ENCODE measurements at regions not wholly inside any gene's neighbourhood (a gene's known extent, or its start where the extent isn't known, plus 50 kb on each side); places are given as distances from the start of the nearest gene placed in this dataset.

GRCh38 chr6:144999127-144999526, 714.0 kb downstream of the UTRN start:
- CTCF ChIA-PET (ENCODE audit: low intra/inter-chr PET ratio, low total read pairs) = no interaction called here
- DNase-seq (ENCODE audit: low spot score) (no peak), ATAC-seq (no peak), FAIRE-seq (no peak)
- Histone ChIP-seq H3K79me2 (ENCODE audit: insufficient read depth, low read length) (no peaks in the 10 kb centered on the region), H3K27ac (ENCODE audit: extremely low read length, insufficient read depth, low read length) (no peak overlapping the region), H3K4me1 (ENCODE audit: insufficient read depth, low read length) (no peaks in the 10 kb centered on the region), H3K9ac (ENCODE audit: insufficient read depth, low read depth, low read length) (no peak overlapping the region), H3K9me3 (ENCODE audit: low read length) (no peaks in the 10 kb centered on the region), H4K20me1 (ENCODE audit: insufficient read depth, low read length) (no peaks in the 10 kb centered on the region), H3K27me3 (ENCODE audit: control insufficient read depth in 1 of 2, insufficient read depth in 2 of 2, low read length in 2 of 2) (no peaks in the 10 kb centered on the region), H3K4me2 (ENCODE audit: low read depth, low read length) (no peak overlapping the region), H2AFZ (ENCODE audit: low read length) (no peak overlapping the region), H3K4me3 (replicated peaks in 1 of 3; ENCODE audit: insufficient read depth in 1 of 3, low read depth in 2 of 3, low read length in 3 of 3) (no peak overlapping the region), H3K36me3 (replicated peaks in 1 of 2; ENCODE audit: control insufficient read depth in 1 of 2, insufficient read depth in 2 of 2, low read length in 2 of 2) (no peaks in the 10 kb centered on the region)
- TF ChIP-seq RFX1 (IDR thresholded peaks at IDR 0.05) = no peak
- 0 out of 2 replicates have a peak, but pooled peaks have one; percentile 5 for TF ChIP-seq STAG1 (CRISPR knock-in tag; IDR thresholded peaks at IDR 0.05)
- TF ChIP-seq SP2 (CRISPR knock-in tag; IDR thresholded peaks at IDR 0.05) = no peak
- intact Hi-C loops (cut with micrococcal nuclease; ENCODE audit: unreplicated experiment) = no loop called here
- in situ Hi-C loops (cut with HindIII; ENCODE audit: extremely low pct_ligation_motif_present, low pct_unique_long_range_greater_than_20kb) = no loop called here
- BruUV-seq (replicated peaks) = no TSS peak
- WGBS (ENCODE audit: low lambda C conversion rate) = 21% methylated on average over 1 of the region's 1 CpG
- POLR2A ChIA-PET = no interaction called here

GRCh38 chr6:145003145-145003544, 718.0 kb downstream of the UTRN start:
- no peak overlapping the region for H3K27ac ChIP-seq (ENCODE audit: extremely low read length, insufficient read depth, low read length)
- DNase-seq (ENCODE audit: low spot score) (no peak), FAIRE-seq (no peak), ATAC-seq (no peak)
- WGBS (ENCODE audit: low lambda C conversion rate) = 82% methylated on average over 2 of the region's 2 CpGs
- H3K9me3 ChIP-seq (ENCODE audit: low read length) = no peaks in the 10 kb centered on the region
- no peak overlapping the region for H3K9ac ChIP-seq (ENCODE audit: insufficient read depth, low read depth, low read length)
- no peaks in the 10 kb centered on the region for H3K79me2 ChIP-seq (ENCODE audit: insufficient read depth, low read length)
- CTCF ChIA-PET (ENCODE audit: low intra/inter-chr PET ratio, low total read pairs) = no interaction called here
- intact Hi-C loops (cut with micrococcal nuclease; ENCODE audit: unreplicated experiment) = no loop called here
- POLR2A ChIA-PET = no interaction called here
- no peak overlapping the region for H3K4me3 ChIP-seq (replicated peaks in 1 of 3; ENCODE audit: insufficient read depth in 1 of 3, low read depth in 2 of 3, low read length in 3 of 3)
- H3K27me3 ChIP-seq (ENCODE audit: control insufficient read depth in 1 of 2, insufficient read depth in 2 of 2, low read length in 2 of 2) = peaks cover 0 to 8% of the 10 kb centered on the region in 2 experiments; a peak in 2 of 5 replicates
- H2AFZ ChIP-seq (ENCODE audit: low read length) = no peak overlapping the region
- no peaks in the 10 kb centered on the region for H3K4me1 ChIP-seq (ENCODE audit: insufficient read depth, low read length)
- H4K20me1 ChIP-seq (ENCODE audit: insufficient read depth, low read length) = no peaks in the 10 kb centered on the region
- in situ Hi-C loops (cut with HindIII; ENCODE audit: extremely low pct_ligation_motif_present, low pct_unique_long_range_greater_than_20kb) = no loop called here
- no peak overlapping the region for H3K4me2 ChIP-seq (ENCODE audit: low read depth, low read length)
- BruUV-seq (replicated peaks) = no TSS peak
- H3K36me3 ChIP-seq (replicated peaks in 1 of 2; ENCODE audit: control insufficient read depth in 1 of 2, insufficient read depth in 2 of 2, low read length in 2 of 2) = no peaks in the 10 kb centered on the region
- TF ChIP-seq CREM (IDR thresholded peaks at IDR 0.05) (no peak), CREM (CRISPR knock-in tag; IDR thresholded peaks at IDR 0.05) (no peak), DMAP1 (CRISPR knock-in tag; IDR thresholded peaks at IDR 0.05) (no peak), ZNF660 (CRISPR knock-in tag; IDR thresholded peaks at IDR 0.05; ENCODE audit: borderline replicate concordance, low read depth) (no peak), ARNT (IDR thresholded peaks at IDR 0.05) (no peak), NFE2L1 (CRISPR knock-in tag; IDR thresholded peaks at IDR 0.05; ENCODE audit: borderline replicate concordance) (no peak), MZF1 (CRISPR knock-in tag; IDR thresholded peaks at IDR 0.05; ENCODE audit: borderline replicate concordance) (no peak), FOXA1 (IDR thresholded peaks at IDR 0.05) (no peak), FOXA1 (CRISPR knock-in tag; IDR thresholded peaks at IDR 0.05) (no peak), PATZ1 (CRISPR knock-in tag; IDR thresholded peaks at IDR 0.05) (no peak), ZNF232 (CRISPR knock-in tag; IDR thresholded peaks at IDR 0.05; ENCODE audit: borderline replicate concordance) (no peak), SNAPC4 (CRISPR knock-in tag; IDR thresholded peaks at IDR 0.05) (no peak), ZKSCAN5 (CRISPR knock-in tag; IDR thresholded peaks at IDR 0.05) (no peak)

Data from HepG2 (cell line).